NCI-H82 treated with DMSO at 0.1 percent for 48 hours (cell line): ENCODE measurements at regions not wholly inside any gene's neighbourhood (a gene's known extent, or its start where the extent isn't known, plus 50 kb on each side); places are given as distances from the start of the nearest gene placed in this dataset.

Experiments
- DNase-seq: peaks from one replicate; lab custom pipeline; 2025; ENCODE audit not compliant: unreplicated experiment; lab: John Stamatoyannopoulos, UW

DNA sequence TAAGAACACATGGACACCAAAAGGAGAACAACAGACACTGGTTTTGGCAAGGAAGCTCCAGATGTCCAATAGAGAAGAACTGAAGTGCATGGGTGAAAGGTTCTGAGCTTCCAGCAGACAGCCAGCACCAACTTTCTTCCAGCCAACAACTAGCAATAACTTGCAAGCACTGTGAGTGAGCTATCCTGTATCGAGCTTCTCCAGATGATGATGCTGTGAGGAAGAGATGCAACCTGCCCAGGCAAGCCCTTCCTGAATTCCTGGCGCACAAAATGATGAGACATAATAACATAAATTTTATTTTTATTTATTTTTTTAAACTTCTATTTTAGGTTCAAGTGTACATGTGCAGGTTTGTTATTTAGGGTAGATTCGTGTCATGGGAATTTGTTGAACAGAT is 692.1 kb downstream of the DNAJB9 start:
- DNase-seq: no peak

DNA sequence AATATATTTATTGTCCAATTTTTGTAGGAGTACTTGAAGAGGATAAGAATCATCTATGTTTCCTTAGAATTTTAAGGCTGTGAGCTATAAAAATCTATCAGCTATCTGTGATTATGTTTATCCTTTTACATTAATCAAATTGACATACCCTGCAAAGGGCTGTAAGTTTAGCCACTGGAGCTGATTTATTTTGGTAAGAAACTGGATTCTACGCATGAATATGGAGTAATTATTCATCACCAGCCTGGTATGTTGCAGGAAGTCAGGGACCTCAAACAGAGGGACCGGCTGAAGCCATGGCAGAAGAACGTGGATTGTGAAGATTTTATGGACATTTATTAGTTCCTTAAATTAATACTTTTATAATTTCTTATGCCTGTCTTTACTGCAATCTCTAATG is 696.9 kb downstream of the DNAJB9 start:
- DNase-seq: no peak

DNA sequence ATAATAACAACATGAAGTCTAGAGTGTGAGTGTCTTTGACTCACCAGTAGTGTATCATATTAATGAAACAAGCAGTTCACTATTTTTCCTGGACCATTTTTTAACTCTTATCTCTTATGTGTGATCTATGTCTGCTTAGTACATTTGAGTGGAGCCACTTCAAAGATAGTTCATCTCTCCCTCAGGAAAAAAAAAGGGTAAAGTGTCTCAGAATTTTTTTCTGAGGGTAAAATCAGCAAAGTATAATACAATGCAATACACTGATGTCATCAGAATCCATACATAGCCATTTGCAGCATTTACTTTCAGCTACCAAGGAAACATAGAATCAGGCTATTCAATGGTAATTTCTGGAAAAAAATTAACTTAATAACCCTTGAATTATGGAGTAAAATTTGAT is 706.7 kb downstream of the DNAJB9 start:
- DNase-seq: no peak

DNA sequence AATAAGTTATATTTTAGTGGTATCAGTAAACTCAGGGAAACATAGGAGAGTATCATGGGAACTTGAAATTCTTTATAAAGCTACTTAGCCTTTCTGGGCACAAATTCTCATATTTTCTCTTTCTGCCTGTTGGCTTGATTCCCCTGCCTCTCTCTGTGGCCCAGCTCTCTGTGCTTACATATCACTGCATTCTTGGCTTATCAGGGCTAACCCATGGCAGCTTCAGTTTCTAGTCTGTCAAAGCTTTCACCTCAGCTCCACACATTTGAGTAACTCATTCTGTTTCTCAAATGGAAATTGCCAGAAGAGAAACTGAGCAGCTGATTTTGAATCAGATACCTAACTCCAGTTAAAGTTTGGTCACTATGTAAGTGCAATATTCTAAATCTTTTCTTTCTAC is 713.1 kb downstream of the DNAJB9 start:
- no peak for DNase-seq

DNA sequence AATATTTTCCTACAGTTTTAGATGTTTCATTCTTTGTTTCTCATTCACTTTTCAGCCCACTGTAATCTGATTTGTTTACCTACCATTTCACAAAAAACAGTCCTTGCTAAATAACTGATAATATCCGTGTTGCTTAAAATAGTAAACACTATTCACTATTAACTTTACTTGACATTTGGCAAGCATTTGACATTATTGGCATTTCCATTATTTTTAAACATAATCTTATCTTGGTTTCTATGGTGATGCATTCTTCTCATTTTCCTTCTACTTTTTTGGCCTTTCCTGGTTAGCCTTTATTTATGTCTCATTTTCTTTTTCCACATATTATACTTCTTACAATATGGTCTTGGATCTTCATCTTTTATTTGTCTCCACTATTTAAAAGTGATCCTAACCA is 715.3 kb downstream of the DNAJB9 start:
- no peak for DNase-seq

DNA sequence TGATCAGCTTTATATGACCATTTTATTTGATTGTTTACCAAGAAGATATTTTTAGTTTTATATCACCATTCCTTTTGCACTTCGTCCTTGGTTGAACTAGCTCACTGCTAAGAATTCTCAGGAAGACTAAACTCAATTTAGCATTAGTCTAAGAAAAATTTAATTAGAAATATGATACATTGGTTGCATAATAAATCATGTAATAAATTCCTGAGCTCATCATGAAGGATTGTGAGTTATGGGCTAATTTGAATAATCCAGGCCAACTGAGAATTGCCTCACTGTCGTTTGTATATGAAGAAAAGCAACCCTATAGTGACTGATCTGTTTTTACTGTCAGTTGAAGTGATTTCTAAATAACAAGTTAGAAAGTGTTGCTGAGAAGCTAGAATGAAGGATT is 725.5 kb downstream of the DNAJB9 start:
- DNase-seq: no peak

DNA sequence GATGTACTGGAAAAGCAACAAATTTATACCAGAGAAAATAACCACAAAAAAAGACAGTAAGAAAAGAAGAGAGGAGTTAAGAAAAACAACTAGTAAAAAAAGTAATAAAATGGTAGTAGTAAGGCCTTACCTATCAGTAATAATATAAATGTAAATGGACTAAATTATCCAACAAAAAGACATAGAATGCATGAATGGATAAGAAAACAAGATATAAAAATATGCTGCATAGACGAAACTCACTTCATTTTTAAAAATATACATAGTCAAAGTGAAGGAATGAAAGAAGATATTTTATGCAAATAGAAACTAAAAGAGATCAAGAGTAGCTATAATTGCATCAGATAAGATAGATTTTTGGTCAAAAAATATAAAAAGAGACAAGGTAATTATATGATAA is 739.1 kb downstream of the DNAJB9 start:
- DNase-seq: no peak

DNA sequence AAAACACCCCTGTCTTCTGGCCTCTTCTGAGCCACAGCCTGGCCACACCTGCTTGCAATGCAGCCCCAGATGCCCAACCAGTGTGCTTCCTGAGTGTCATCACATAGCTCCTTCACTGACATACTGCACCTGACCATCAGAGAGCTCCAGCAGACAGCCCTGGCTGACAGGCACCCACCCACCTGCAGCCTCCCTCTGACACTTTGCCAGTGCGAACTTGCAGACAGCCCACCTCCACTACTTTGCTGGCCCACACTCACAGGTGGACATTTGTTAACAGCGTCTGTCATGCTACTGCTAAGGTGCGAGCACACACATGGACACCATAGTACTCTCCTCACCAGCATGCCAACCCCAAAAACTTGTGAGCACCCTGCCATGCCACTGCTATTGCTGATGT is 740.1 kb downstream of the DNAJB9 start:
- DNase-seq: no peak

DNA sequence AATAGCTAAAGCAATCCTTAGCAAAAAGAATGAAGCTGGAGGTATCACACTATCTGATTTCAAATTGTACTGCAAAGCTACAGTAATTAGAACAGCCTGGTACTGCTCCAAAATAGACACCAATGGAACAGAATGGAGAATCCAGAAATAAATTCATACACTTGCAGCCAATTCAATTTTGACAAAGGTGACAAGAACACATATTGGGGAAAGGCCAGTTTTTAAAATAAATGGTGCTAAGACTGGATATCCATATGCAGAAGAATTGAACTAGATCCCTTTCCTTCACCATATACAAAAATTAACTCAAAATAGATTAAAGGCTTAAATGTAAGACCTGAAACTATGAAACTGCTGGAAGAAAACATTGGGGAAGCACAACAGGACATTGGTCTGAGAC is 748.5 kb downstream of the DNAJB9 start:
- DNase-seq: no peak

DNA sequence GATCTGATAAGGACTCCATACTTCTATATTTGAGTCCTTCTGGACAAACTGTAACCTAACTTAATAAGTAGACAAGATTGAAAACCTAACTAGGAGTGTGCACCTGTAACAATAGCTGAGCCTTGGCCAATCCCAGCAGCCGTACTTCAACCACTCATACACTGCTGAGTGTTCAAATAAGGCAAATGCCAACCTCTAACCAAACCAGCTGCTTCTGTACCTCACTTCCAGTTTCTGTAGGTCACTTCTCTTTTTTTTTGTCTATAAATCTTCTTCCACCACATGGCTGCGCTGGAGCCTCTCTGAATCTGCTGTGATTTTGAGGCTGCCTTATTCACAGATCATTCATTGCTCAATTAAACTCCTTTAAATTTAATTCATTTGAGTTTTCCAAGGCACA is 753.2 kb downstream of the DNAJB9 start:
- no peak for DNase-seq

DNA sequence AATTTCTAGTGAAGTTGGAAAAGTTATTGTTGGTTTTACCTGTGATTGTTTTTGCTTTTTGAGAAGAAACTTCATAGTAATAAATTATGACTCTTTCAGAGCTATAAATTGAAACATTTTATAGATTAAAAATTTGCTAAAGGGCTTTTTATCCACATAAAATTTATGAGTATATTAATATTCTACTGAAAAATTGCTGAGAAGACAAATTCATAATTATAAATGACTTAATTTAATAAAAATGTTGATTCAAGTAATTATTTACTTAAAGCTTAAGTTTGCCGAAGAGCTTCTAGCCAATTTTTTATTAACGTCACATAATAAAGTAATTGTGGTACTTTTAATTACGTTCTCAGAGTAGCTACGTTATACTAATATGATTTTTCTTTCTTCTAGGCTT is 761.7 kb downstream of the DNAJB9 start:
- no peak for DNase-seq

DNA sequence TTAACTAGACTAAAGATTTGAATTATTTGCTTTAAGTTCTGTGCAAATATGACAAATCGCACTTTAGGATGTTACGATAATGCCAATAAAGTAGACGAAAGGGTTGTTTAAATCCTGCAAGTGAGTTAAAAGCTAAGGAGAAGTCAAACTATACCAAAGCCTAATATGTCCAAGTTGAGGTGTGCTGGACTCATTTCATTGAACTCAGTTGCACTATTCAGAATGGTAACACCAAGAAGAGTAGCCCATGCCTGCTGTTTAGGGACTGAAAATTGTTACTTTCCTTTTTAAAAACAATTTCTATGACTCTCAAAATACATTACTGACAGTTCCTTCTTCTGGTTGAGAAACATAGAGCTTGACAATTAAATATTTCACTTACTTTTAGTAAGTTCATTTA is 766.3 kb downstream of the DNAJB9 start:
- no peak for DNase-seq

DNA sequence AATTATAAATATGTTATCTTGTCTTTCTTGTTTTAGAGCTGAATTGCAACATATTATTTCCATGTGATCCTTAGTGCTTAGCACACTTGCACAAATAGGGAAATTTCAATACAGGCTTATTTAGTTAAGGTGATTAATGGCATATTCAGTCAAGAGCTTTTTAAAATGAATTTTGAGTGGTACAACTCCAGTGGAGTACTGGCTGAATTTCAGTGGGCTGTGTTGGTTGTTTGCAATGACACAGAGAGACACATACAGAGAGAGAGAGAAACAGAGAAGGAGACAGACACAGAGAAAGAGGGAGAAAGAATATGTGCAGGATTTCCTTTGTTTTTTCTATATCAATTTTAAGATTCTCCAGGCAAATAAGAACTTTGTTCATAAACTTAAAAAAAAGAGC is 766.9 kb downstream of the DNAJB9 start:
- DNase-seq: no peak

DNA sequence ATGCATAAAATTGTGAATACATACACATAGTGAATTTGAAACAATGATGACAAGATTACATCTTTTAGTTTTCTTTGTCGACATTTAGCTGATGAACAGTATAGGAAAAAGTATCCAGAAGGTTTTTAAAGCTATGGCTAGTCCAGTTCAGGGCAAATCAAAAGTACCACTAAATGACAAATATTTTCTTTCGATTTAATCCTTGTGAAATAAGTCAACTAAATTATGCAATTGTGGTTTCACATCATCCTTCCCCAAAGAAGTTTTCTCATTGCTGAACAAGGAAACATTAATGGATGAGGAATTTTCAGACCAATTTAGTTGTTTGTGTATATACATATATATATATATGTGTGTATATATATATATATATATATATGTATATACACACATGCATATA is 774.0 kb downstream of the DNAJB9 start:
- no peak for DNase-seq

DNA sequence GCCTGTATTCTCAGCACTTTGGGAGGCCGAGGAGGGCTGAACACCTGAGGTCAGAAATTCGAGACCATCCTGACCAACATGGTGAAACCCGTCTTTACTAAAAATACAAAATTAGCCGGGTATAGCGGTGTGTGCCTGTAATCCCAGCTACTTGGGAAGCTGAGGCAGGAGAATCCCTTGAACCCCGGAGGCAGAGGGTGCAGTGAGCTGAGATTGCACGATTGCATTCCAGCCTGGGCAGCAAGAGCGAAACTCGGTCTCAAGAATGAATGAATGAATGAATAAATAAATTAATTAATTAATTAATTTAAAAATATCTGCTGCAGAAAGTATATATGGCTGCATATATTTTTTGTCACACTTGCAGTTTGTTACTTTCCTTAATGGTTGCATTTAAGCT is 781.8 kb downstream of the DNAJB9 start:
- DNase-seq: no peak

DNA sequence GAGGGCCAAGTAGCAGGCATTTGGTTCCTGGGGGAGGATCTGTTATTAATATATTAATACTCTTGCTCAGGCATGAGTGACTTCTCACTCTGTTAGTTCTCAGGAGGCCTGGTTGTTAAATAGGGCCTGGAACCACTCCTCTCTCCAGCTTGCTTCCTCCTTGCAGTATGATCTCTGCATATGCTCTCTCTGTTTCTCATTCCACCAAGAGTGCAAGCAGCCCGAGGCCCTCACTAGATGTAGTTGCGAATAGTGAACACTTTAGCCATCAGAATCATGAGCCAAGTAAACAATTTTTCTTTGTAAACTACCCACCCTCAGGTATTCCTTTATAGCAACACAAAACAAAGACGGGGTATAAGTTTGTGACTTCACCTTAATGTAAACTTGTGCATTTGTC is 784.3 kb downstream of the DNAJB9 start:
- no peak for DNase-seq

DNA sequence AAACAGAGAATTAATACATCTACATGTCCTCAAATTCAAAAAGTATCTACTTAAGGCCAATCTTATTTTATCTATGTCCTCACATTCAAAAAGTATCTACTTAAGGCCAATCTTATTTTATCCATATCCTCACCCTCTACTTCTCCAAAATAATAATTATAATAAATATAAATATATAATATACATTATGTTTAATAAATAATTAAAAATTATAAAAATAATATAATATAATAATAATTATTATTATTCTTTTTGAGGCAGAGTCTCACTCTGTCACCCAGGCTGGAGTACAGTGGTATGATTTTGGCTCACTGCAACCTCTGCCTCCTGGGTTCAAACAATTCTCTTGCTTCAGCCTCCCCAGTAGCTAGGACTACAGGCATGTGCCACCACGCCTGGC is 784.9 kb downstream of the DNAJB9 start:
- DNase-seq: no peak

DNA sequence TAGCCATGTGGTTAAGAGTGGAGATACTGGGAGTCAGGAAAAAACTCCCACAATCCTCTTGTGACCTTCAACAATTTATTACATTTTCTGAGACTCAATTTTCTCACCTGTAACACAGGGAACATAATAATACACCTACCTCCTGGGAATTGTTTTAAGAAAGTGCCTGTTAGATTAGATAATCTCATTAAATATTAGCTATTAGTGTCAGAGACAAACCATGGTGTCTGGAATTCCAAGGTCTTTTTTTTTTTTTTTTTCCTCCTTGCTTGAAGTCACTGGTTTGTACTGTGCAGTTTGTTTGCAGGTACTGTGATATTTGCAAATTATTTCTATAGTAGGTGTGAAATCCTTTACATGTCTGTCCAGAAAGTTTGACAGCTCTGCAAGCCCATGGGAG is 806.1 kb downstream of the DNAJB9 start:
- DNase-seq: no peak

DNA sequence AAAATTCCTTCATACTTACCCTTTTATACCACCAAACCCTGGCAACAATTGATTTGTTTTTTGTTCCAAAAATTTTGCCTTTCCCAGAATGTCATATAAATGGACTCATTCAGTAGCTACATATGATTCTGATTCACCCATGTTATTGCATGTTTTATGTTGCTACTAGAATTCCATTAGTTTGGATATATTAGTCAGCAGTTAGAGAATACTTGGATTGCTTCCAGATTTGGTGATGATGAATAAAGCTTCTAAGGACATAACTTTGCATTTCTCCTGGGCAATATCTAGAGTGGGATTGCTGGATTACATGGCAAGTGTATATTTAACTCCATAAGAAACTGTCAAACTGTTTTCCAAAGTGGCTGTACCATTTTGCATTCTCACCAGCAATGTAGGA is 806.9 kb downstream of the DNAJB9 start:
- DNase-seq: no peak

DNA sequence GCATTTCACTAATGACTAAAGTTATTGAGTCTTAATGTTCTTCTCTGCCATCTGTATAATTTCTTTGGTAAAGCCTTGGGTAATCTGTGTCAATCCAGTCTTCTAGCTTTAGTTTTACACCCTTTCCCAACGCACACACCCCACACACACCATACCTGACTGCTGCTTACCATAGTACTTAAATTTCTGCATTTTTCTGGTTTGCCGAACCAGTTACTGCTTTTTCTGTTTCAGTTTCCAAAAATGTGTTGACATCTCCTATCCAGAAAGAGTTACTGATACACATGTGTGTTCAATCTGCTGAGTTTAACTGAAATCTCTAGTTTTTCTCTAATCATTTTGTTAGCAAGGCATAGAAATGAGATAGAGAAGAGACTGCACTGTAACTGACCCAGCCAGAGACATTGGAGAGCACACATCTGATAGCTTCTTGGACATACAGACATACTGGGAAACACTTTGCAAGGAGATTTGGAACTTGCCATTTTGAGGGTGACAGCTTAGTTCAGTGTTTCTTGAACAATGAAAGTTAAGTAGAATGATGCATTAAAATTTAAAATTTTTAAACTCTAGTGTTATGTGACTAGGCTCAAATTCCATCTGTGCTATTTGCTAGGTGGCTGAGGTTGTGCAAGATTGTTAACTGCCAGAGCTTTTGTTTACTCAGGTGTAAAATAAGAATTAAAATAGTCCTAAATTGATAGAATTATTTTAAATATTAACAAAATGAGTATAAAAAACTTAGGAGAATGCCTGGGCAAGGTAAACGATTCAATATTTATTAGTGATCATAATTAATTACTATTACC is 807.6 kb downstream of the DNAJB9 start:
- no peak for DNase-seq

DNA sequence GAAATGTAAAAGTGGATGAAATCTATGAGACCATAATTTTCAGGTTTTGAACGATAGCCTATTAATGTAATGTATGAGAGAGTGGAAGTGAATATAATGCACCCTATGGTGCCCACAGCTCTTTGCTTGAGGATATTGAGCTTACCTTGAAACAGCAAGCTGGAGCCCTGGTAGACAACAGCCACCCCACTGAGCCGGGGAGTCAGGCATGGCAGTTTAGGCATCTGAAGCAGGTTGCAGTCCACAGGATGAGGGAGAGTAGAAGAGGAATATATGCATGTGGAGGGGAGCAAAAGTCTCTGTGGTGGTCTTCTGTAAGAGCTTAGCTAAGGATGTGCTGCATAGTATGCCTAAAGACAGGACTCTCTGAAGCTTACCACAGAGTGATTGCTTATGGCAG is 817.3 kb downstream of the DNAJB9 start:
- no peak for DNase-seq

DNA sequence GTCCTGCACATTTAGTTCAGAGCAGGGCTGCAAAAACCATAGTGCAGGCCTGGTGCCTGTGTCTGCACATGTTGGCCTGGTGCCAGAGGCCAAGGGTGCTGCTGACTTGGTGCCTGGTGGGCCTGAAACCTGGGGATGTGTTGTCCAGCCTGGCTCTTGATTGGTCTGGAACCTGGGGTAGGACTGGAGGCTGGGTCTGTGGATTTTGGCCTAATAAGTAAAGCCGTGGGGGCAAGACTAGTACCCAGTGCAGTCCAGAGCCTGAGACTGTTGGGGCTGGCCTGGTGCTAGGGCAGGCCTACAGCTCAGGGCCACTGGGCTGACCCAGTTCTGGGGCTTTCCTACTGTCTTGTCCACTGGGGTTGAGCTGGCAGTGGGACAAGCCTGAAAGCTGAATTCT is 817.9 kb downstream of the DNAJB9 start:
- no peak for DNase-seq

DNA sequence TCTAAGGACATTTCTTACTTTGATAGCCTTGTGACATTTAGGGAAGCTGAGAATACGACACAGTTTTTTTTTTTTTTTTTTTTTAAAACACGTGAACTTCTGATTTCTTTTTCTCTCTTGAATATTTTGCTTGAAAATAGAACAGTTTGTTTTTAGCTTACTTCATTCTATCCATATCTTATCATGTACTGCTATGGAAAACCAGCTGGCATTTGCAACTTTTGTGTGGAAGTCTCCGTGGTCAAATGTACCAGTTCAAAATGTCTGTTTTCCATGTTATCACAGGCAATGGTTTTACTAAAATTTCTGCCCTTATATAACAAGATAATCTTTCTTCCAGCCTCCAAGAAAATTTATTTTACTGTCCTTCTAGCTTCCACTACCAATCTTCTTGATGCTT is 821.6 kb downstream of the DNAJB9 start:
- DNase-seq: no peak
